GM12891 (cell line): ENCODE measurements at regions not wholly inside any gene's neighbourhood (a gene's known extent, or its start where the extent isn't known, plus 50 kb on each side); places are given as distances from the start of the nearest gene placed in this dataset.

Experiments used
- PAX5 ChIP-seq: IDR thresholded peaks from 2 replicates; pipeline ENCODE4 v1.6.1; 2011; ENCODE audit warnings: low read length, moderate library complexity, mild to moderate bottlenecking; ENCODE audit not compliant: insufficient read depth, severe bottlenecking
- POLR2A ChIP-seq: IDR thresholded peaks from 2 replicates; pipeline ENCODE4 v1.6.1; 2011; ENCODE audit warnings: low read depth, low read length, control low read depth
- POLR2AphosphoS5 ChIP-seq: IDR thresholded peaks from 2 replicates; pipeline ENCODE4 v1.6.1; 2011; ENCODE audit warnings: low read depth, low read length, control low read depth
- POU2F2 ChIP-seq: IDR thresholded peaks from 2 replicates; pipeline ENCODE4 v1.6.1; 2011; ENCODE audit warnings: low read depth, mild to moderate bottlenecking, control low read depth, low read length, moderate library complexity
- SPI1 ChIP-seq: IDR thresholded peaks from 2 replicates; pipeline ENCODE4 v1.6.1; 2011; ENCODE audit warnings: low read depth, low read length, control low read depth
- TAF1 ChIP-seq: IDR thresholded peaks from 2 replicates; pipeline ENCODE4 v1.6.1; 2011; ENCODE audit warnings: low read depth, low read length, control low read depth

GRCh38 chr4:80124246-80125211, 51.5 kb upstream of the ANTXR2 start:
- TF ChIP-seq POLR2A (no peak), POLR2AphosphoS5 (no peak), PAX5 (no peak), TAF1 (no peak), SPI1 (no peak), POU2F2 (no peak)
